SK-N-MC (cell line): ENCODE measurements at regions not wholly inside any gene's neighbourhood (a gene's known extent, or its start where the extent isn't known, plus 50 kb on each side); places are given as distances from the start of the nearest gene placed in this dataset.

ENCODE experiments used
- DNase-seq: peaks from one replicate; pipeline ENCODE4 v3.0.0-alpha.2; 2011; ENCODE audit warnings: low read depth, low spot score
- H3K27ac ChIP-seq: fragments of 200-600 bp; sonication (generic); 2 replicates; pipeline ENCODE4 v1.5.1; 2016; ENCODE audit warnings: mixed run types
- H3K36me3 ChIP-seq: fragments of 200-600 bp; sonication (generic); 2 replicates; pipeline ENCODE4 v1.6.1; 2017; ENCODE audit warnings: antibody characterized with exemption, low read length, mixed read lengths; ENCODE audit not compliant: insufficient read depth
- H3K4me3 ChIP-seq: fragments of 200-600 bp; sonication (generic); 2 replicates; pipeline ENCODE4 v1.5.1; 2016
- H3K9ac ChIP-seq: fragments of 200-600 bp; sonication (generic); 2 replicates; pipeline ENCODE4 v1.8.0; 2017; ENCODE audit warnings: mixed run types, mixed read lengths; ENCODE audit not compliant: insufficient read length
- H3K9me3 ChIP-seq: fragments of 200-600 bp; sonication (generic); 2 replicates; pipeline ENCODE4 v1.6.1; 2017; ENCODE audit warnings: low read depth, mild to moderate bottlenecking, antibody characterized with exemption, low read length, moderate library complexity, mixed read lengths
- EZH2 ChIP-seq: fragments of 200-600 bp; sonication (generic); IDR thresholded peaks from one replicate; pipeline ENCODE4 v1.6.1; 2017; ENCODE audit warnings: antibody characterized with exemption
- FOXP2 ChIP-seq: optimal IDR thresholded peaks from 2 replicates; pipeline ENCODE3; 2011; ENCODE audit warnings: mild to moderate bottlenecking, moderate library complexity; ENCODE audit not compliant: insufficient read depth; ENCODE audit errors: extremely low read length, control extremely low read depth
- POLR2AphosphoS5 ChIP-seq: IDR thresholded peaks from 2 replicates; pipeline ENCODE4 v1.6.1; 2012; ENCODE audit warnings: mild to moderate bottlenecking, low read depth, low read length, borderline replicate concordance

- Histone ChIP-seq H3K36me3 (no peaks in the 10 kb centered on the region), H3K27ac (no peak overlapping the region), H3K9ac (no peak overlapping the region), H3K9me3 (no peaks in the 10 kb centered on the region), H3K4me3 (no peak overlapping the region)
- no peak for DNase-seq
- TF ChIP-seq POLR2AphosphoS5, result no peak
- TF ChIP-seq FOXP2, result no peak
- TF ChIP-seq EZH2, result no peak
Measured at GRCh38 chr2:221210686-221211085, 361.4 kb downstream of the EPHA4 start.

- DNase-seq, result no peak
- Histone ChIP-seq H3K4me3 (no peak overlapping the region), H3K36me3 (no peaks in the 10 kb centered on the region), H3K27ac (no peak overlapping the region), H3K9me3 (no peaks in the 10 kb centered on the region), H3K9ac (no peak overlapping the region)
- no peak for TF ChIP-seq POLR2AphosphoS5
- TF ChIP-seq EZH2, result no peak
- TF ChIP-seq FOXP2, result no peak
Measured at GRCh38 chr2:221211653-221212052, 360.5 kb downstream of the EPHA4 start.

- DNase-seq, result no peak
Measured at GRCh38 chr2:221212105-221212504, 360.0 kb downstream of the EPHA4 start.

GRCh38 chr2:221215487-221215886 is 356.6 kb downstream of the EPHA4 start:
- TF ChIP-seq POLR2AphosphoS5 (no peak), EZH2 (no peak), FOXP2 (no peak)
- no peaks in the 10 kb centered on the region for H3K9me3 ChIP-seq
- H3K27ac ChIP-seq, result no peak overlapping the region
- no peak for DNase-seq
- no peak overlapping the region for H3K4me3 ChIP-seq
- H3K9ac ChIP-seq, result no peak overlapping the region
- H3K36me3 ChIP-seq, result no peaks in the 10 kb centered on the region

More at GRCh38 chr2:221212105-221212504, 360.0 kb downstream of the EPHA4 start:
- Histone ChIP-seq H3K27ac (no peak overlapping the region), H3K36me3 (no peaks in the 10 kb centered on the region), H3K4me3 (no peak overlapping the region), H3K9me3 (no peaks in the 10 kb centered on the region), H3K9ac (no peak overlapping the region)
- TF ChIP-seq EZH2, result no peak
- TF ChIP-seq FOXP2, result no peak
- TF ChIP-seq POLR2AphosphoS5, result no peak

- H3K9ac ChIP-seq, result no peak overlapping the region
- H3K36me3 ChIP-seq, result no peaks in the 10 kb centered on the region
- H3K4me3 ChIP-seq, result no peak overlapping the region
- DNase-seq, result no peak
- no peaks in the 10 kb centered on the region for H3K9me3 ChIP-seq
- H3K27ac ChIP-seq, result no peak overlapping the region
- TF ChIP-seq EZH2 (no peak), POLR2AphosphoS5 (no peak), FOXP2 (no peak)
Measured at GRCh38 chr2:221216636-221217035, 355.5 kb downstream of the EPHA4 start.

- DNase-seq, result no peak
- TF ChIP-seq FOXP2, result no peak
Measured at GRCh38 chr2:221225752-221226151, 346.4 kb downstream of the EPHA4 start.

GRCh38 chr2:221228214-221228769 is 343.8 kb downstream of the EPHA4 start:
- DNase-seq, result no peak
- Histone ChIP-seq H3K9me3 (no peaks in the 10 kb centered on the region), H3K4me3 (no peak overlapping the region), H3K9ac (no peak overlapping the region), H3K36me3 (no peaks in the 10 kb centered on the region), H3K27ac (no peak overlapping the region)
- TF ChIP-seq EZH2 (no peak), POLR2AphosphoS5 (no peak), FOXP2 (no peak)

More at GRCh38 chr2:221225752-221226151, 346.4 kb downstream of the EPHA4 start:
- H3K9ac ChIP-seq, result no peak overlapping the region
- no peak overlapping the region for H3K4me3 ChIP-seq
- no peaks in the 10 kb centered on the region for H3K36me3 ChIP-seq
- no peaks in the 10 kb centered on the region for H3K9me3 ChIP-seq
- H3K27ac ChIP-seq, result no peak overlapping the region

- TF ChIP-seq EZH2 (no peak), POLR2AphosphoS5 (no peak), FOXP2 (no peak)
- H3K4me3 ChIP-seq, result no peak overlapping the region
- H3K36me3 ChIP-seq, result no peaks in the 10 kb centered on the region
- no peaks in the 10 kb centered on the region for H3K9me3 ChIP-seq
- no peak overlapping the region for H3K27ac ChIP-seq
- no peak for DNase-seq
- H3K9ac ChIP-seq, result no peak overlapping the region
Measured at GRCh38 chr2:221229099-221229498, 343.0 kb downstream of the EPHA4 start.

- no peak for TF ChIP-seq EZH2
- no peak for DNase-seq
- no peak overlapping the region for H3K27ac ChIP-seq
- H3K9me3 ChIP-seq, result no peaks in the 10 kb centered on the region
- no peaks in the 10 kb centered on the region for H3K36me3 ChIP-seq
- no peak overlapping the region for H3K4me3 ChIP-seq
- H3K9ac ChIP-seq, result no peak overlapping the region
Measured at GRCh38 chr2:221231511-221231910, 340.6 kb downstream of the EPHA4 start.
